ENCODE measurements at regions not wholly inside any gene's neighbourhood (a gene's known extent, or its start where the extent isn't known, plus 50 kb on each side); places are given as distances from the start of the nearest gene placed in this dataset.
"Not testable (repeated sequence)": the region's sequence is repeated elsewhere in the genome, so short reads cannot be mapped to it uniquely, and the experiment has no call there.

DNA sequence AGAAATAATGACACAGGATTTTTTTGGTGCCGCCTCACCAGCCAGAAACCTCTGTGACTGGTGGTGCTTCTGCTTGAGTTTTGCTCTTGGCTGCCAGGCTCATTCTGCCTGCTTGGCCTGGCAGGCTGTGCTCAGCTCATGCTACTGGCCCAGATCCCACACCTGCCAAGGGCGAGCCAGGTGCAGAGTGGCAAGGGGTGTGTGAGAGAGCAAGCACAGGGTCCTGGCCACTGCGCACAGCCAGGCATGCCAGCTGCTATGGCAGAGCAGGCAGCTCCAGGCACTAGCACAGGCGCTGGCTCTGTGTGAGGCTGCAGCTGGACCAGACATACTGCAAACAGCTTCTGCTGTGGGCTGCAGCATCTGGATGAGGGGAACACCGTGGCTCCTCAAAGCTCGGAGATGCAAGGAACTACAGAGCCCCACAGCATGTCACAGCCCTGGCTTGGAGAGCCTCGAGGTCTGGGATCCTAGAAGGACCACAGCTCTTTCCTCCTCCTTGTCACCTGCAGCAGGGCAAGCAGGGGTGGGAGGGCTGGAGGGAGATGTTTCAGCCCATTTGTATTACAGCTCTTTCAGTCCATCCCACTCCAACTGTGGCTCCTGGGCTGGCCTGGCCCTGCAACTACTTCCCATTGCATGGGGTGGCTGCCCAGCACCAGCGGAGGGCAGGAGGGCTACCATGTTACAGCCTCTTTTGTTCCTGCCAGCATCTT, 313.4 kb upstream of the SEMA3C start:
- no peak for DNase-seq (ENCODE audit: low read depth)
- TF ChIP-seq, protein P1, sequence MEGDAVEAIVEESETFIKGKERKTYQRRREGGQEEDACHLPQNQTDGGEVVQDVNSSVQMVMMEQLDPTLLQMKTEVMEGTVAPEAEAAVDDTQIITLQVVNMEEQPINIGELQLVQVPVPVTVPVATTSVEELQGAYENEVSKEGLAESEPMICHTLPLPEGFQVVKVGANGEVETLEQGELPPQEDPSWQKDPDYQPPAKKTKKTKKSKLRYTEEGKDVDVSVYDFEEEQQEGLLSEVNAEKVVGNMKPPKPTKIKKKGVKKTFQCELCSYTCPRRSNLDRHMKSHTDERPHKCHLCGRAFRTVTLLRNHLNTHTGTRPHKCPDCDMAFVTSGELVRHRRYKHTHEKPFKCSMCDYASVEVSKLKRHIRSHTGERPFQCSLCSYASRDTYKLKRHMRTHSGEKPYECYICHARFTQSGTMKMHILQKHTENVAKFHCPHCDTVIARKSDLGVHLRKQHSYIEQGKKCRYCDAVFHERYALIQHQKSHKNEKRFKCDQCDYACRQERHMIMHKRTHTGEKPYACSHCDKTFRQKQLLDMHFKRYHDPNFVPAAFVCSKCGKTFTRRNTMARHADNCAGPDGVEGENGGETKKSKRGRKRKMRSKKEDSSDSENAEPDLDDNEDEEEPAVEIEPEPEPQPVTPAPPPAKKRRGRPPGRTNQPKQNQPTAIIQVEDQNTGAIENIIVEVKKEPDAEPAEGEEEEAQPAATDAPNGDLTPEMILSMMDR (IDR thresholded peaks at IDR 0.05; ENCODE audit: low read depth, low read length) = no peak
- TF ChIP-seq, protein P2, sequence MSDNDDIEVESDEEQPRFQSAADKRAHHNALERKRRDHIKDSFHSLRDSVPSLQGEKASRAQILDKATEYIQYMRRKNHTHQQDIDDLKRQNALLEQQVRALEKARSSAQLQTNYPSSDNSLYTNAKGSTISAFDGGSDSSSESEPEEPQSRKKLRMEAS (IDR thresholded peaks at IDR 0.05; ENCODE audit: low read depth, low read length) = no peak
- TF ChIP-seq POLR2A (IDR thresholded peaks at IDR 0.05; ENCODE audit: extremely low read depth, insufficient read length) (no peak), MYC (IDR thresholded peaks at IDR 0.05; ENCODE audit: low read depth, low read length) (no peak)
- no peak overlapping the region for H3K4me3 ChIP-seq (ENCODE audit: low read depth, low read length)

DNA sequence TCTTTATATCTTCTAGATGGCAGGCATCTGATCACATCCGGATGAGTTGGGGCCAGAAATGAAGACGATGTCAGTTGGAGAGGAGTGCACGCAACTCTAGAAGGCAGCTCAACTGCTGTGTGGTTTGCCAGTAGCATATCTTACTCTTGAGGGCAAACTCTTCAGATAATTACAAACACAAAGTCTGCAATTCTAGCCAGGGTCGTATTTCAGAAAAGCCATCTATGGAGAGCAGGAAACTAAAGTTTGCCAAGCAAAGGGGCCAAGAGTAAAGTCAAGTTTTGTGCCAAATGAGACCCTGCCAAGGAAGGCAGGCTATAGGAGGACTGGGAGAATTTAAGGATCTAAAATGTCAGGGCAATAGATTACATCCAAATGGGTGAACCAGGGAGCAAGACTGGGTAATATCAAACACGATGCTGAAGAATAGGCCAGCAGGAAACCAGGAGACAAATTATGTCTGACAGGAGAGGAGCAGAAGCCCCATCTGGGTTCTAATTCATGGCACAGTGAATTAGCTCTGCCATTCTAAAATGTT, 312.5 kb upstream of the SEMA3C start:
- no peak overlapping the region for H3K4me3 ChIP-seq (ENCODE audit: low read depth, low read length)
- no peak for DNase-seq (ENCODE audit: low read depth)
- TF ChIP-seq POLR2A (IDR thresholded peaks at IDR 0.05; ENCODE audit: extremely low read depth, insufficient read length) (no peak), MYC (IDR thresholded peaks at IDR 0.05; ENCODE audit: low read depth, low read length) (no peak)
- TF ChIP-seq, protein P2 (IDR thresholded peaks at IDR 0.05; ENCODE audit: low read depth, low read length) = no peak
- TF ChIP-seq, protein P1 (IDR thresholded peaks at IDR 0.05; ENCODE audit: low read depth, low read length) = no peak

DNA sequence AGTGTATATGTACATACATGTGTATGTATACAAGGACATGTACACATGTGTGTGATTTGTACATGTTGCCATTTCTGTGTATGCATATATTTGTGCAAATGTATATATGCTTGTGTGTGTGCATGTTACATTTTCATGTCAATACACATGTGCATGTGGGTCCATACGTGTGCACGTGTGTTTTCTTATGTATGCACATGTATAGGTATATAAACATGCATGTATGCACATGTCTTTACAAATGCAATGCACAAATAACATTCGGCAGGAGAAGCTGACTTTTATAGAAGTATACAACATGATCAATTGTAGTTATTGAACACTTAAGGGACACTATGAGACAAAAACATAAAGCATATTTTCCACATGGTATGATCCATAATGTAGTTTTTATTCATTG, 307.4 kb upstream of the SEMA3C start:
- no peak for TF ChIP-seq MYC (IDR thresholded peaks at IDR 0.05; ENCODE audit: low read depth, low read length)
- TF ChIP-seq, protein P2 (IDR thresholded peaks at IDR 0.05; ENCODE audit: low read depth, low read length) = no peak
- TF ChIP-seq, protein P1 (IDR thresholded peaks at IDR 0.05; ENCODE audit: low read depth, low read length) = no peak
- TF ChIP-seq POLR2A (IDR thresholded peaks at IDR 0.05; ENCODE audit: extremely low read depth, insufficient read length) = no peak
- H3K4me3 ChIP-seq (ENCODE audit: low read depth, low read length) = no peak overlapping the region
- DNase-seq (ENCODE audit: low read depth) = no peak

DNA sequence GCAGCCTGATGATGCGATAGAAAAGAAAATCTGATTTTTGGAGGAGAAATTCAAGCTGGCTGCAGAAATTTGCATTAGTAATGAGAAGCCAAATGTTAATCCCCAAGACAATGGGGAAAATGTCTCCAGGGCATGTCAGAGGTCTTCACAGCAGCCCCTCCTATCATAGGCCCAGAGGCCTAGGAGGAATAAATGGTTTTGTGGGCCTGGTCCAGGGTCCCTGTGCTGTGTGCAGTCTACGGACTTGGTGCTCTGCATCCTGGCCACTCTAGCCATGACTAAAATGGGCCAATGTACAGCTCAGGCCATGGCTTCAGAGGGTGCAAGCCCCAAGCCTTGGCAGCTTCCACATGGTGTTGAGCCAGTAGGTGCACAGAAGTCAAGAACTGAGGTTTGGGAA, 303.8 kb upstream of the SEMA3C start:
- not testable (repeated sequence) for DNase-seq (ENCODE audit: low read depth); H3K4me3 ChIP-seq (ENCODE audit: low read depth, low read length)

DNA sequence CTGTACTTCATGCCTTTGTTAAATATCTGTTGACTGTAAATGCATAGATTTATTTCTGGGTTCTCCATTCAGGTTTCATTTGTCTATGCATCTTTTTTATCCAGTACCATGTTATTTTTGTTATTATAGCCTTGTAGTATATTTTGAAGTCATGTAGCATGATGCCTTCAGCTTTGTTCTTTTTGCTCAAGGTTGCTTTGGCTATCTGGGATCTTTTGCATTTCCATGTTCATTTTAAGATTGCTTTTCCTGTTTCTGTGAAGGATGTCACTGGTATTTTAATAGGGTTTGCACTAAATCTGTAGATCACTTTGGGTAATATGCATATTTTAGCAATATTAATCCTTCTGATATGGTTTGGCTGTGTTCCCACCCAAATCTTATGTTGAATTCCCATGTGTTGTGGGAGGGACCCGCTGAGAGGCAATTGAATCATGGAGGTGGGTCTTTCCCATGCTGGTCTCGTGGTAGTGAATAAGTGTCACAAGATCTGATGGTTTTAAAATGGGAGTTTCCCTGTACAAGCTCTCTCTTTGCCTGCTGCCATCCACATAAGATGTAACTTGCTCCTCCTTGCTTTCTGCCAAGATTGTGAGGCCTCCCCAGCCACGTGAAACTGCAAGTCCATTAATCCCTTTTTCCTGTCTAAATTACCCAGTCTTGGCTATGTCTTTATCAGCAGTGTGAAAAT, 302.8 kb upstream of the SEMA3C start:
- H3K4me3 ChIP-seq (ENCODE audit: low read depth, low read length) = no peak overlapping the region
- TF ChIP-seq, protein P1 (IDR thresholded peaks at IDR 0.05; ENCODE audit: low read depth, low read length) = no peak
- TF ChIP-seq MYC (IDR thresholded peaks at IDR 0.05; ENCODE audit: low read depth, low read length) (no peak), POLR2A (IDR thresholded peaks at IDR 0.05; ENCODE audit: extremely low read depth, insufficient read length) (no peak)
- TF ChIP-seq, protein P2 (IDR thresholded peaks at IDR 0.05; ENCODE audit: low read depth, low read length) = no peak
- DNase-seq (ENCODE audit: low read depth) = no peak

DNA sequence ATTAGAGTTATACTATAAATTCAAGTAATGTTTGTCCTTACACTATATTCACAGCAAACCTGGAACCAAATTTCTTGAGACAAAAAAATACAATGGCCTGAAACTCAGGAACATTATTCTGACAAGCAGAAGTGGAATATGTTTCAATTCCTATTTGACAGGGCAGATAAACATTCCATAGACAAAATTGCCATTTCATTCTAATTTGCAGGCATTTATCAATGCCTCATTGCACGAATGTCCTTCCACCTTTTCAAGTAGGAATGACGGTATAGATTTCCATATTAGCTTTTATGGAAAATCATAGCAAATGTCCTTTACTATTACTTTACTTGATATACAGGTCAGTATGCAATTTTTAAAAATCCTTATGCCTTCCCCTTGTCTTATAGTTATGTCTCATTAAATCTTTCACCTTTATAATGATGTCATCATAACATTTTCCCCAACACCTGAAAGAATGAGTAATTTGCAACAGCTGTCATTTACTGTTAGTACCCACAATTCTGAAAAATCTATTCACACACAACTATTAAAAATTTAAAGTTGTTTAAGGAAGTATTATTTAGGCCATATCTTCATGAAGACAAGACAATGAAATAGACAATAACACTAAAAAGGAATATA, 299.7 kb upstream of the SEMA3C start:
- DNase-seq (ENCODE audit: low read depth) = no peak
- H3K4me3 ChIP-seq (ENCODE audit: low read depth, low read length) = no peak overlapping the region
- TF ChIP-seq MYC (IDR thresholded peaks at IDR 0.05; ENCODE audit: low read depth, low read length) (no peak), POLR2A (IDR thresholded peaks at IDR 0.05; ENCODE audit: extremely low read depth, insufficient read length) (no peak)
- TF ChIP-seq, protein P2 (IDR thresholded peaks at IDR 0.05; ENCODE audit: low read depth, low read length) = no peak
- TF ChIP-seq, protein P1 (IDR thresholded peaks at IDR 0.05; ENCODE audit: low read depth, low read length) = no peak
